ENCODE measurements at regions not wholly inside any gene's neighbourhood (a gene's known extent, or its start where the extent isn't known, plus 50 kb on each side); places are given as distances from the start of the nearest gene placed in this dataset.
A peak's percentile ranks its signal among the peaks of the same experiment; 100 is the strongest.
"Not testable (repeated sequence)": the region's sequence is repeated elsewhere in the genome, so short reads cannot be mapped to it uniquely, and the experiment has no call there.

DNA sequence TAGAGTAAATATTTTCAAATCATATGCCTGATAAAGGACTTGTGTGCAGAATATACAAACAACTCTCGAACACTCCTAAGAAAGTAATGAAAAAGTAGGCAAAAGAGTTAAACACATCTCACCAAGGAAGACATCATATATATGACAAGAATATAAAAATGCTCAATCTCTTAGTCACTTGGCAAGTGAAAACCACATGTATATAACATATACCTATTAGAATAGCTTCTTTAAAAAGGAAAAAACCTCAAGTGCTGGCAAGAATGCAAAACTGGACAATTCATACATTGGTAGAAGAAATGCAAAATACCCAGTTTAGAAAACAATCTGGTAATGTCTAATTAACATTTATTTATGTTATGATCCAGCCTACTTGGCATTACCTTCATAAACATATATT lies 146.6 kb upstream of the DGKB start:
- DNase-seq (ENCODE audit: low read depth), result no peak

DNA sequence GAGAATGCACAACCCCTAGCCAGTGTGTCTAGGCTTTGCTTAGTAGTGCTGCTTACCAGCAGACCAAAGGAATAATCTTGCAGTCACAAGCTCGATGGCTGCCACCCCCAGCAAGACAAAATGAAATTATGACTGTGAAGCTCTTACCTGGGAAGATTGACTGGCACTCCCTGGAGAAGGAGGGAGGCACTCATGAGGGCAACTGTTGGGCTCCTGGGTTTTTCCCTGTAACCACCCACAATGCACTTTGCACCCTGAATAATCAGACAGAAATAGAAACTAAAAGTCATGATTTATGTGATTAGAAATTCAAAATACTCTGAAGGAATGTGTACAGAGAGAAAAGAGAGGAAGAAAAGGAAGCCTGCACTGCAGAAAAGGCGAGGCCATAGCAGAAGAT lies 144.3 kb upstream of the DGKB start:
- DNase-seq (ENCODE audit: low read depth), result no peak

DNA sequence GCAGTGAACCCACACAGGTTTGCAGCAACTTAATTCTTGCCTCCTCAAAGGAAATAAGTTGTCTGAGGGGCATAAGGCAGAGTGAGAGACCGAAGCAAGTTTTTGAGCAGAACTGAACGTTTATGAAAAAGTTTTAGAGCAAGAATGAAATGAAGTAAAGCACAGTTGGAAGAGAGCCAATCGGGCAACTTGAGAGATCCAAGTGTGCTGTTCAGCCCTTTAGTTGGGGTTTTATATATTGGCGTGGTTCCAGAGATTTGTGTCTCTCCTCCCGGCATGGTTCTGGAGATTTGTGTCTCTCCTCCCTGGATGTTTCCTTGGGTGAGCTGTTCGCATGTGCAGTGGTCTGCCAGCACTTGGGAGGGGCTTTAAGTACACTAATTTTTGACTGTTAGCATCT lies 141.4 kb upstream of the DGKB start:
- DNase-seq (ENCODE audit: low read depth), result no peak

DNA sequence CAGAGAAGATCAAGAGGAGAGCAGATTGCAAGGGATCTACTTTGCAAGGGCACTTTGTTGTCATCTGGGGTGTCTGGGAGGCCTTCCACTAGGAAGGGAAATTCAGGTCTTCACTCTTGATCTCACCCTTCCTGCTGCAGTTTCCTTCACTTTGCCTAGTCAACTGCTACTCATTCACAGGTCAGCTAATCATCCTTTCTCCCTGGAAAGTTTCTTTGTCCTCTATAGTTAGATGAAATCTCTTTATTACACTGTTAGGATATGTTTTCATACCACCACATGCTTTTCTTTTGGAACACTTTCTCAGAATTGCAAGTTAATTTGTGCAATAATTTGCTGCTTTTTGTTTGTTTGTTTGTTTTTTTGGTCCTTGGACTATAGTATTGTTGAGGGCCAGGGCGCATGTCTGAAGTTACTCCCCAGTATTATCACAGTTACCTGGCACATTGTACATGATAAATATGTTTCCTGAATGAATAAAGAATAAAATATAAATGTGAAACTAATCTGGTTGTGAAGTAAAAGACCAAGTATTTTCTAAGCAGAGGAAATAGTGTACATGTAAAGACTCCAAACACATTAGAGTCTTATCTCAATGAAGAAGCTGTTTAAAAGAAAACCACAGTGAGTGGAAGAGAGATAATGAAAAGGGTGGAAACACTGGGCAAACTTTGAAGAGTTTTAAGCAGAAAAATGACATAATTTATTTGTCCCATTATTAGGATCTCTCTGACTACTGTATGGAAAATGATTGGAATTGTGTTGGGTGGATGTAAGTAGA lies 139.9 kb upstream of the DGKB start:
- no peak for DNase-seq (ENCODE audit: low read depth)

DNA sequence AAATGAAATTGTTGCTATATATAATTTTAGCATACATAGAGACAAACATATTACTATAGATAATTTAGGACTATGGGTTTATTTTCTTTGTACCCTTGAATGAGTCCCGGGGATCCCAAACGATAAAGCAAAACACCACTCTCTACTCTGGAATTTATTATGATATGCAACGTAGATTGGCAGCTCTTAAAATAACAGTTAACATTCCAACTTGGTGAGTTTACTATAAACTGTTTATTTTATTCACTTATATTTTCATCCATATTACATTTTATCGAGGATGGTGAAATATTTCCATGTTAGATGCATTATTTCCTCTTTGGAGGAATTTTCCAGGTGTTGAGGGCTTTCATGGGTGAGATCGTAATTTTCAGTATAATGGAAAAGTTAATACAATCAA lies 138.7 kb upstream of the DGKB start:
- DNase-seq (ENCODE audit: low read depth), result no peak

DNA sequence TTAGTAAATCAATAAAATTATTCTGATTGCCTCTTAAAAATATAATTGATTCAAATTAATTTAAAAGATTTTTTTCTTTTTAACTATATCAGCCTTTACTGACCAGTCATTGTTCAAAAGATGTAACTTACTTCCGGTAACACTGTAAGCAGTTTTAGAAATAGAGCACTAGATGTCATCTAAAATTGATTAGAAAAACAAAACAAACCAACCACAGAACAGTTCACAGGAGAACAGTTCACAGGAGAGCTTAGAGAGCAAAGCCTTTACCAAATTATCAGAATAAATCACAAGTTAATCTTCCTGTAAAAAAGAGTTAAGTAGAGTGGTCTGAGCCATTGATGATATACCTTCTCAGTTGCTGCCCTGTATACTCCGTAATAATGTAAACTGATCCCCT lies 133.3 kb upstream of the DGKB start:
- no peak for DNase-seq (ENCODE audit: low read depth)

DNA sequence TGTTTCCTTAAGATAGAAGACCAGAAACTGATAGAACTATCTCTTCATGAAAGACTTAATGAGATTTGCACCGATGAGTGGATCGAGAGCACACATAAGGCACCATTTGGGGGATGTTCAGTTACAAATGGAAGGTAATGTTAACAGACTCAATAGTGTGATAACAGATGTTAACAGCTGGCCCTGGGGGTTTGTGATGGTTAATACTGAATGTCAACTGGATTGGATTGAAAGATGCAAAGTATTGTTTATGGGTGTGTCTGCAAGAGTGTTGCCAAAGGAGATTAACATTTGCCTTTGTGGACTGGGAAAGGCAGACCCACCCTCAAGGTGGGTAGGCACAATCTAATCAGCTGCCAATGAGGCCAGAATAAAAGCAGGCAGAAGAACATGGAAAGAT lies 130.5 kb upstream of the DGKB start:
- DNase-seq (ENCODE audit: low read depth), result no peak

DNA sequence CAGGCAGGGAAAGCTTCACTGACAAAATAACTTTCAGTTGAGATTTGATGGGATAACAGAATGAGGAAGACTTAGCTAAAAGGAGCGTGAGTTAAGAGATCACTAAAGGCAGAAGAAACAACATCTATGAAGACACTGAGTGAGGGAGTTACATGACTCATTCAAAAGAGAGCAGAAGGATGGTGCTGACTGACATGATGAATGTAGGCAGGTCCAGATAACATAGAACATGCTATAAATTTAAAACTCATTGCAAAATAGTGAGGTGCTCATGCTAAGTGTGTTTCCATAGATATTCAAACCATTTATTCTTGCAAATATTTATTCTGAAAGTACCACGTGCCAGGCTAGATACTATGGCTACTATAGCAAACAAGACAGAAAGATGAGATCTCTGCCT lies 116.4 kb upstream of the DGKB start:
- DNase-seq (ENCODE audit: low read depth), result no peak

DNA sequence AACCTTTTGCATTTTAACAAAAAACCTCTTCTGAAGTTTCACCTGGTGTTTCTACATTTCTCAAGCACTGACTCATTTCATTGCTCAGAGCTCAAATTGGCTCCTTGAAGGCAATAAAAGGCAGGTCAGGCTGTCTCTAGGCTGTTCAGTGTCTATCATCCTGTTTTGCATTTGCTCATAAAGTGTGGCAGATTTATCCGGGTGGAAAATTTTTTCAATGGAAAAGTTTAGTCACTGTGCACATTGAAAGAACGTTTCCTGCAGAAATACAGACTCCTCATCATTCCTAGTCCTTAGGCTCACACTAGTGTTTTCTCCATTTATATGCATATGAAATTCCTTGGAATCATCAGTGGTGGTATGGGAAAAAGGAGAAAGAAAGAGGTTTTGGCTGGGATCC lies 114.2 kb upstream of the DGKB start:
- DNase-seq (ENCODE audit: low read depth), result no peak

DNA sequence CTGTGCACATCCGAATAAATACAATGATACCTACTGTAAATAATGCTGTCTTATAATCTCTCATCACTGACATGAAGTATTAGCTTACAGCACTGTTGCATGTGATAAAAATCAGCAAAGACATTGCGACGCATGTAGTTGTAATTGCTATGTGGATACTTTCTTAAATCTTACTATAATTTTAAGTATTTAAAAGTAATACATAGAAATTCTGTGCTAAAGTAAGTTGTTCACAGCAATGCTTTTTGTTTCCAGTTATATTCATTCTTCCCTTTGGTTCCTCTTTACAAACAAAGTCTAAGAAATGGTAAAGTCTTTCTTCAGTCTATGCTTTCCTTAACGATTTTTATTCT lies 113.7 kb upstream of the DGKB start:
- no peak for DNase-seq (ENCODE audit: low read depth)

DNA sequence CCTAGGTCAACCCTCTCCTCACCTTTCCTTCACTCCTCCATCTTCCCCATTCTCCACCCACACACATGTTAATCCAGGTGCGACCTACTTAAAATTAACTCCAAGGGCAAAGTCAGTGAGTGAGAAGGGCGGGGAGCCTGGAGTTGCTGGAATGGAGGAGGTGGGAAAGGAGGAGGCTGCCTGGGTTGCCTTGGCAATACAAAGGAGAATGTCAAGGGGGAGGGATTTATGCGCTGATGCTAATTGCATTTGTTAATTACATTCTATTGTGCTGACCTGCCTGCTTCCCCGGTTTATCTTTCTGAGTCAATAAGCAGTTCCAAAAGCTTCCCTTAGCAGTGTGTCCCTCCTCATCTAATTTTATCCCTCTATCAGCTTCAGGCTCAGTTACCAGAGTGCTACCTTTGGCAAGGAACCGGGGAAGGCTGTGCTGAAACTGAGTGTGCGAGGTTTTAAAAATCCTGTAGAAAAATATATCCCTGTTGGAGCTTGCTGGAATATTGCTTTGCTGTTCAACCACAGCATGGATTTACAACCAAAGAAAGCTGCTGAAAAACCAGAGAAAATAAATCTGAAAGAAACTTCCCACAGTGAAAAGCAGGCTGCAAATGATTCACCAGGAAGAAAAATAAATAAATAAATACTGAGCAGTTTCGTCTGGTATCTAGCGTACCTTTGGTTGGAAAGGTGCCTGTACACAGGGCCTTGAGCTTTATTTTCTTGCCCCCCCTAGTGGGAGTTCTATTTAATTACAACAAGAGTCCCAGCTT lies 113.2 kb upstream of the DGKB start:
- peak; percentile 57 for DNase-seq (ENCODE audit: low read depth)

DNA sequence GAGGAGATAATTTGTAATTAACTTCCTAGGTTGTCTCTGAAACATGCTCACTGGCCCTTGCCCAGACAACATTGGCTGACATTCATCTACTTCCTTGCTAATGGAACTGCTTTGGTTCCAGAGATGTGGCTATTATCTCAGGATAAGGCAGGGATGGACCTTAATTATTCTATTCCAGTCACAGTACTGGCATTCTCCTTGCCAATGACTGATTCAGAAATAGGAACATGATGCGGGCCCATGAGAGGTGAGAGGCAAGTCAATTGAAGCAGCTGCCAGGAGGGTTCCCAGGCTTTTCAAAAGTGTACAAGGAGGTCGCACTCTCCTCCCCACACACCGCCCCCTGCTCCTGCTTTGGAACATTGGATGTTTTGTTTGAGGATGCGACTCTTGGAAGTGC lies 109.6 kb upstream of the DGKB start:
- DNase-seq (ENCODE audit: low read depth), result no peak

DNA sequence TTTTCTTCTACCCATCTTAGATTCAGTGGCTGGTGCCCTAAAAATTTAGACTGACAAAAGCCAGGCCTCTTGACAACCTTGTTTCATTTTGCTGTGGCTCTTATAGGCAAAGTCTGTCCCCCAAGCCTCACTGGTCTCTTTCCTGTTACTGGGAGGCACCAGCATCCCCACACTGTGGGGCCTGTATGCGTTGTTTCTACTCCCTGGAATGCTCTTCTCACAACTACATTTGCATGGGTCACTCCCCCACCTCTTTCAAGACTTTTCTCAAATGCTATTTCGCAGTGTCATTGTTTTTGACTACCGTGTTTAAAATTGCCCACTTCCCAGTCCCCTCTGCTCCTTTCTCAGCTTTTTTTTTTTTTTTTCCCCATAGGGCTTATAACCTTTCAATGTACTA lies 108.7 kb upstream of the DGKB start:
- no peak for DNase-seq (ENCODE audit: low read depth)

DNA sequence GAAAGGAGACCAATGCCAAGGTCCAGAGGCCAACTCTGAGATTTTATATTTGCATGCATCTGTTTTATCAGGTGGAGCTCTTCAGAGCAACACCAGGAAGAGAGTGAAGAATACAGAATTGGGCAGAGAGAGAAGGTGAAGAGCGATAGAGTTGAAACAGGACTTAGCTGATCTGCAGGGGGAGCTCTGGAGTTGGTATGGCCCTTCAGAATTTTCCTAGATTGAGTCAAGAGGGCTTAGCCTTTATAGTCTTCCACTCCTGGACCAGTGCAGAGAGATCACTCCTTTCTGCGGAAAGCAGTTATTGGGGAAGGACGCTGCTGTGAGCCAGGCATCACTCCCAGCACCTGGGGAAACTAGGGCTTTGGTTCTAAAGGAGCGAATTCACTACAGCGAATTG lies 105.0 kb upstream of the DGKB start:
- peak; percentile 3 for DNase-seq (ENCODE audit: low read depth)

DNA sequence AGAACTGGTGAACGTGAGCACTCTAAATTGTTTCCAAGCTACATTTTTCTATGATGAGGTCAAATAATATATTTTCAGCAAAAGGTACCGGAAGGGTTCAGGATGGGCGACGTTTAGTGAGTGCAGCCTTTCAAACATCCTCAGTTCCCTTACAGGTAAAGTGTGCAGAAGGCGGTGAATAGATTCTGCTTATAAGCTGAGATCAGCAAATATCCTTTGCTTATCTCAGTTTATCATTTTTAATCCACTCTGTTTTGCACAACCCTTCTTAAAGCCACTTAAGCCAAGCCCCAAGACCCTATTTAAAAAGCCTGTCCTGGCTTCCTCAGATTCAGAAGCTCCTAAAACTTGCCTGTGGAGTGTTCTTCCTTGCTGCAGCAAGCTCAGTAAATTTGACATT lies 103.1 kb upstream of the DGKB start:
- no peak for DNase-seq (ENCODE audit: low read depth)

DNA sequence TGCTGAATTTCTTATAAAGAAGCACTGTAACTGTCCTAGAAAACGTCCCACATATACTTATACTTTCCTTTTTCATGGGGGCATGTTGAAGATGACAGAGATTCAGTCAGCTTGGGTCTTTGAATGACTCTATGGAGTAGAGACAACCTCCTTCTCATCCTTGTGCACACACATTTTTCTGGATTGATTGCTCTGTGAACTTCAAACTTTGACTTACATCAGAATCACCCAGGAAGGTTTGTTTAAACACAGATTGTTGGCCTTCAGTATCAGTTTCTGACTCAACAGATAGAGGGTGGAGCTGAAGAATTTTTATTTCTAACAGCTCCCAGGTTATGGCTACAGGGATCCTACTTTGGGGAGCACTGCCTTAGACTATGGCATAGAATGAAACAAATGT lies 97.6 kb upstream of the DGKB start:
- DNase-seq (ENCODE audit: low read depth), result no peak

DNA sequence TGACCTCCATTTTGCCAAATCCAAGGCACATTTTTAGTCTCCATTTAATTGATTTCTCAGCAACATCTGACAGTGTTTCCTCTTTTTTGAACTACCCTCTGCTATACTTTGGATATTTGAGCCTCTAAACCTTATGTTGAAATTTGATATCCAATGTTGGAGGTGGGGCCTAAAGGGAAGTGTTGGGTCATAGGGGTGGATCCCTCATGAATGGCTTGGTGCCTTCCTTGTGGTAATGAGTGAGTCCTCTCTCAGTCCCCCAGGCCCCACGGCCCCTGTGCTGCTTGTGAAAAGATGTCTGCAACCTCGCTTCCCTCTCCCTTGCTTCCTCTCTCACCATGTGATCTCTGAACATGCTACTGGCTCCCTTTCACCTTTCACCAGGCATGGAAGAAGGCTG lies 96.8 kb upstream of the DGKB start:
- no peak for DNase-seq (ENCODE audit: low read depth)

DNA sequence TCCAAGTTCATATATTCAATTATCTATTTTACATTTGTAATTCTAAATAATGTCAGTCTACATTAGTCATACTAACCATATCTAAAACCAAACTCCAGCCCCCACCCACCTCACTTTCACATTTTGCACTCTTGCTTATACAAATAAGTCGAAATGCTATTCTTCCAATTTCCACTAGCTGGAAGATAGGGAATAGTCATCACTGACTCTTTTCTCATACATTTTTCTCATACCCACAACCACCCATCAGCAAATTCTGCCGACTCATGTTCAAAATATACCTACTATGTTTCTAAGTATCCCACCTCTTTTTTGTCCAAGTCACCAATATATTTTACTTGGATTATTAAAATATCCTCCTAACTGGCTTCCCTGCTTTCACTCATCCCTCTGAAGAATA lies 93.2 kb upstream of the DGKB start:
- DNase-seq (ENCODE audit: low read depth), result no peak

DNA sequence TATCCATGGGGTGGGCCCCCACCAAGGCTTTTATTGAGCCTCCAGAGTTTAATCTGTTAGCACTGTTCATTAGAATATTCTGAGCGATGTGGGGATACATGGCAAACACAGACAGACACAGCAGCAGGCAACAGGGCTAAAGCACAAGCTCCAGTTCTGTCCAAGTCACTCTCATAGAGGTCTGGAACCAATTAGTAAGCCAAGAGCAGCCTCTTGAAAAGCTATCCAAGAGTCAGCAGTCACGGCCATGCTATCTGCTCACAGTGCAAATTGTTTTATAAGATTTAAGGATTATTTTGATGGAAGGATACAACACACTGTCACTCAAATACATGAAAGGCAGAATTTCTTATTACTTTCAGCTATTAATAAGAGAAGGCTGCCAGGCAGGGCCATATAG lies 86.4 kb upstream of the DGKB start:
- peak; percentile 2 for DNase-seq (ENCODE audit: low read depth)

DNA sequence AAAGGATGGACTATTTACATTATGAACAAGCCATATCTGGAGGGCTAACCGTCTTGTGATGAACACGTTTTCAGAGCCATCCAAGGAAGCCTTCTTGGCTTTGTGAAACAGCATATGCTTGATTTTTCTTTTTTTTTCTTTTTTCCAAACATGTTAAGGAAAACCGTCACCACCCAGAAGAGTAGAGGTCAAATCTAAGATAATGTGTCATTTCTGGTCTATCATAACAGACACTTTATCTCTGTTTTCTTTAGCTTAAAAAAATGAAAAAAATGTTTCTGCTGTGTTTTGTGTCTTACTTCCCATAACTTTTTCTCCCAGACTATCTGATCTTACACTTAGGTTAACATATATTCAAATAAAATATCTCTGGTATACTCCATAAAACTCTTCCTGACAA lies 76.1 kb upstream of the DGKB start:
- no peak for DNase-seq (ENCODE audit: low read depth)

DNA sequence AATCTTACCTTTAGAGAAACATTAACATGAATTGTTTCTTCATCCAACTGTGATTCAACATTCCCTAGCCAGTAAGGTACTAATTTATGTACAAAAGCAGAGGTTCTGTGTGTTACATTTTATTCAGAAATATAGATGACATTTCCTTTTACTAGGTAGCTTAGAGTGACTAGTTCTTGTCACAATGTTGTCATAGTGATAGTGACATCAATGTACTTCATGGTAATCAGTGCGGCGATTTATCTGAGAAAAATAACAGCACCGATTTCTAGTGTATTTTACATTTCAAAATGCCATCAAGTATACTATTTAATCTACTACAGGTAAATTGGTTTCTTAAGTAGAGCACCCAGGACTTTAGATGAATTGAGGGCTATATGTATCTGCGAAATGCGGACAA lies 72.1 kb upstream of the DGKB start:
- no peak for DNase-seq (ENCODE audit: low read depth)

DNA sequence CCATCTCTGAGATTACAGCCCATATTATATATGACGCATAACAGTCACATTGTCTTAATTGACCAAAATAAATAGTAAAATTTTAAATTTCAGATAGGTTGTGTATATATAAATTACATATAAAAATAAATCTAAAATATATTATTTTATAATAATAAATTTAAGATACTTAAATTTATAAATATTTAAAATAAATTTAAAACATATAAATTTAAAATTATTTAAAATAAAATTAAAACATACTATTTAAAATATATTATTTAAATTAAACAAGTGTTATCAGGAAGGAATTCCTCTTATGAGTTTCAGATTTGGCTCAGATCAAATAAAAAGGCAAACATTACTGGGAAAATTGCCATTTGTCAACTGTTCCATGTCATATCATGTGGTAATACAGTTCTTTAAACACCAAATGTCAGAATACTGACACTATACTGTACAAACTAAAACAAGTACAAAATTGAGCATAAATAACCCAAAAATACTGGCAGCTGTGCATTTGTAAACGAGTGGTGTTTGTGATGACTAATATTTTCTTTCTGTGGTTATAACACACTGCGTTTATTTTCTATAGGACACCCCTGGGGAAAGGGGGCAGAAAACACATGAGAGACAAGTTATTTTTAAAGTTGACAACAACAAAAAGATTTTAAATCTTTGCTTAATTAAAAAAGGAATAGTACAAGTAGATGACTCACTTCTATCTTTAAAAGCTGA lies 71.3 kb upstream of the DGKB start:
- DNase-seq (ENCODE audit: low read depth), result no peak

DNA sequence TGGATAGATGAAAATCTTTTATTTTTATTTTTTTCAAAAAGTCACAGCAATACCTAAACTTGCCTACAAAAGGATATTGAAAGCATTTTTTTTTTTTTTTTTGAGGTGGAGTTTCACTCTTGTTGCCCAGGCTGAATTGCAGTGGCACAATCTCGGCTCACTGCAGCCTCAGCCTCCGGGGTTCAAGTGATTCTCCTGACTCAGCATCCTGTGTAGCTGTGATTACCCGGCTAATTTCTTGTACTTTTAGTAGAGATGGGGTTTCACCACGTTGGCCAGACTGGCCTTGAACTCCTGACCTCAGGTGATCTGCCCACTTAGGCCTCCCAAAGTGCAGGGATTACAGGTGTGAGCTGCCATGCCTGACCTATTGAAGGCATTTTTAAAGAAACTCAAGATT lies 69.1 kb upstream of the DGKB start:
- not testable (repeated sequence) for DNase-seq (ENCODE audit: low read depth)

All from EH (cell line).